ENCODE measurements at regions not wholly inside any gene's neighbourhood (a gene's known extent, or its start where the extent isn't known, plus 50 kb on each side); places are given as distances from the start of the nearest gene placed in this dataset.

GRCh38 chr19:28834996-28835395 lies 378.0 kb downstream of the UQCRFS1 start:
- DNase-seq: no peak

GRCh38 chr19:28831462-28831861 lies 381.5 kb downstream of the UQCRFS1 start:
- no peak for DNase-seq

- DNase-seq: no peak
Measured at GRCh38 chr19:28829762-28830161, 383.2 kb downstream of the UQCRFS1 start.

GRCh38 chr19:28829359-28829758 lies 383.6 kb downstream of the UQCRFS1 start:
- DNase-seq: no peak

GRCh38 chr19:28828276-28828870 lies 384.6 kb downstream of the UQCRFS1 start:
- DNase-seq: no peak

GRCh38 chr19:28827382-28827781 lies 385.6 kb downstream of the UQCRFS1 start:
- no peak for DNase-seq

GRCh38 chr19:28823338-28823961 lies 389.5 kb downstream of the UQCRFS1 start:
- DNase-seq: no peak

- no peak for DNase-seq
Measured at GRCh38 chr19:28820289-28820688, 392.7 kb downstream of the UQCRFS1 start.

GRCh38 chr19:28815257-28815656 lies 397.7 kb downstream of the UQCRFS1 start:
- no peak for DNase-seq

- no peak for DNase-seq
Measured at GRCh38 chr19:28794301-28794700, 418.6 kb downstream of the UQCRFS1 start.

GRCh38 chr19:28793391-28794168 lies 419.4 kb downstream of the UQCRFS1 start:
- no peak for DNase-seq

- DNase-seq: no peak
Measured at GRCh38 chr19:28785971-28786370, 427.0 kb downstream of the UQCRFS1 start.

- no peak for DNase-seq
Measured at GRCh38 chr19:28764066-28764465, 448.9 kb downstream of the UQCRFS1 start.

- no peak for DNase-seq
Measured at GRCh38 chr19:28746478-28746877, 466.5 kb downstream of the UQCRFS1 start.

GRCh38 chr19:28744943-28745342 lies 468.0 kb downstream of the UQCRFS1 start:
- no peak for DNase-seq

- DNase-seq: no peak
Measured at GRCh38 chr19:28744014-28744413, 468.9 kb downstream of the UQCRFS1 start.

GRCh38 chr19:28737021-28737895 lies 475.7 kb downstream of the UQCRFS1 start:
- no peak for DNase-seq

- DNase-seq: no peak
Measured at GRCh38 chr19:28736528-28736927, 476.4 kb downstream of the UQCRFS1 start.

- DNase-seq: no peak
Measured at GRCh38 chr19:28731577-28731976, 481.4 kb downstream of the UQCRFS1 start.

GRCh38 chr19:28730791-28731512 lies 482.0 kb downstream of the UQCRFS1 start:
- DNase-seq: no peak

- no peak for DNase-seq
Measured at GRCh38 chr19:28727480-28728159, 485.3 kb downstream of the UQCRFS1 start.
